ENCODE measurements at regions not wholly inside any gene's neighbourhood (a gene's known extent, or its start where the extent isn't known, plus 50 kb on each side); places are given as distances from the start of the nearest gene placed in this dataset.

DNA sequence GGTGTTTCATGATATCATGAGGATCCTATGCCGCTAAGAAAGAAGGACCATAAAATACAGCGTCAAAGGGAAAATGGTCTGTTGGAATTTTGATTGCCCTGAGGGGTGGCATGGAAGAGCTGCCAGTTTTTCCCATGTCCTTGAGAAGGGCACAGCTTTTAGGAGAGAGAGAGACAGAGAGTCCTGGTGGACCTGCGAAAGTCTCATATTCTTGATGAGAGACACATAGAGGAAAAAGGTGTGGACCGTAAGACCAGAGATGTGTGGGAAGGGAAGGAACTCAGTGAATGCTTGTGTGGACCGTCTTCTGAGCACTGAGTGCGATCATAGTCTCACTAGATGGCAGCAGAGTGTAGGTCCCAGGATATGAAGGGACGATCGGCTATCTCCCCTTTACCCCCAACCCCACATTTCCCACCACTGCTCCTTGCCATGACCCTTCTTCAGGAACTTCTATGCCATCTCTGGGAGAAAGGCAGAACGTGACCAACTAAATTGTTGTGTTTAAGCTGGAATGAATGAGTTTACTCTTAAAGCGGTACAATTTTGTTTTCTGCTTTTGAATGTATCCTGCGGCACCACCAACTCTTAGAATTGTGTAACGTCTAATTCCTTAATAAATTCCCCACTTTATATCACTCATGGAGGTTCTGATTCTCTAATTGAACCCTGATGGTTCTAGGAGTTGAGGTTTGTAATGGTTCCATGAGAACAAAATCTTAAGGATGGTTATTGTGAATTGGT, 117.7 kb downstream of the CTH start:
- no peak overlapping the region for H3K27ac Mint-ChIP-seq
- peaks cover 27% of the 10 kb centered on the region for H3K27me3 Mint-ChIP-seq (ENCODE audit: low read depth)
- H3K36me3 Mint-ChIP-seq (ENCODE audit: low read depth): no peaks in the 10 kb centered on the region
- peaks cover 6% of the 10 kb centered on the region for H3K4me1 Mint-ChIP-seq (ENCODE audit: low read depth)
- intact Hi-C loops (cut with micrococcal nuclease): loop anchor here (1.0 kb wide), 1 partner anchor 522 kb away; no protein-coding TSS in a partner anchor
- no peak for DNase-seq (ENCODE audit: low spot score)
- H3K9me3 Mint-ChIP-seq: no peaks in the 10 kb centered on the region
- H3K4me3 Mint-ChIP-seq (ENCODE audit: low read depth): no peak overlapping the region

DNA sequence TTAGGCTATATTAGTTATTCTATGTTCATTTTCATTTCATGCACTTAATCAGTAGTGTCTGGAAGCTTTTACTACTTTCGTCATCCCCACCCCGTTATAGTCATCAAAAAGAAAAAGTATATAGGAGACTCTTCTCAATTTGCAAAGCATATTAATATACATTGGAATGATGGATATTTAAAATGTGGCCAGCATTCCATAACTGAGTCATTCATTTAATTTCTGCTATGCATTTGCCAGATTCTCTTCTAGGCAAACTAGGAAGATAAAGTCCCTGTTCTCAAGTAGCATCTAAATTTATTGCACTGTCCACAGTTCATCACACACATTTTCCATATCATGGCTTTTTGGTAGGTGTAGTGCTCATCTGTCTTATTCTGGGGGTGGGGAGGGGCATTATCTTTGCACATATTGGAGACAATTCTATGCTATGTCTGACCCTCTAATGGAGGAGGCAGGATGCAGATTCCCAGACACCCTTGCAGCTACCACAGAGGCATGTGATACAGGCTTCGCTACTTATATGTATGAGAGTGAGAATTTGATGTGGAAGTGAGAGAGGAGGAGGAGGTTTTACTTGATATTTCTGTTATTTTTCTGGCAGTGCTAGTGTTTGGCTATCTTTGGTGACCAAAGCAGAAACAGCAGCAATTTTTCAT, 125.8 kb downstream of the CTH start:
- intact Hi-C loops (cut with micrococcal nuclease): no loop called here
- Mint-ChIP-seq H3K4me1 (ENCODE audit: low read depth) (no peaks in the 10 kb centered on the region), H3K9me3 (no peaks in the 10 kb centered on the region), H3K36me3 (ENCODE audit: low read depth) (no peaks in the 10 kb centered on the region), H3K27ac (no peak overlapping the region), H3K4me3 (ENCODE audit: low read depth) (no peak overlapping the region), H3K27me3 (ENCODE audit: low read depth) (peaks cover 17% of the 10 kb centered on the region)
- DNase-seq (ENCODE audit: low spot score): no peak

DNA sequence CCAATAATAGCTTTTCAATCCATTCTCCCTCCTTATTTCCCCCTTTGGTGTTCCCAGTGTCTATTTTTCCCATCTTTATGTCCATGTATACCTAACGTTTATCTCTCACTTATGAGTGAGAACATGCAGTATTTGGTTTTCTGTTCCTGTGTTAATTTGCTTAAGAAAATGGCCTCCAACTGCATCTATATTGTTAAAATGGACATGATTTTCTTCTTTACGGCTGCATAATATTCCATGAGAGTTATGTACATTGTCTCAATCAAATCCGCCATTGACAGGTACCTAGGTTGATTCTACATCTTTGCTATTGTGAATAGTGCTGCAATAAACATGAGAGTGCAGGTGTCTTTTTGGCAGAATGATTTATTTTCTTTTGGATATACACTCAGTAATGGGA, 126.7 kb downstream of the CTH start:
- intact Hi-C loops (cut with micrococcal nuclease): no loop called here
- no peaks in the 10 kb centered on the region for H3K9me3 Mint-ChIP-seq
- H3K27ac Mint-ChIP-seq: no peak overlapping the region
- H3K4me1 Mint-ChIP-seq (ENCODE audit: low read depth): no peaks in the 10 kb centered on the region
- no peak overlapping the region for H3K4me3 Mint-ChIP-seq (ENCODE audit: low read depth)
- no peak for DNase-seq (ENCODE audit: low spot score)
- no peaks in the 10 kb centered on the region for H3K36me3 Mint-ChIP-seq (ENCODE audit: low read depth)
- H3K27me3 Mint-ChIP-seq (ENCODE audit: low read depth): peaks cover 19% of the 10 kb centered on the region

DNA sequence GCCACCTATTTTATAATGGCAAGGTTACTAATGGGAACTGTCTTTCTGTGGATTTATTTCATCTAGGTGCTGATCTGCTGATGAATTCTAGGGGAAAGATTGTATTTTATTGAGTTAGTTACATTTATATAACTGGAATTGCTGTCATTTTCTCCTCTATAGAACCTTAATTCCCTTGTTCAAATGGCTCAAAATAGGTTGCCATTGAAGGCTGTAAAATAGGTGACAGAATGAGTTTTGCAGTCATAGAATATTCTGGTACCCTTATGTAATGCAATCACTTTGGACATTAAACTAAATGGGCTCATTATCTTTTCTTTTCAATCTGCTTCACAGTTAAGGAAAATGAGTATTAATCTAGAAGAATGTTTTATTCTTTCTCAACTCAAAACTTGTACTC, 131.0 kb downstream of the CTH start:
- intact Hi-C loops (cut with micrococcal nuclease): no loop called here
- no peaks in the 10 kb centered on the region for H3K9me3 Mint-ChIP-seq
- no peaks in the 10 kb centered on the region for H3K36me3 Mint-ChIP-seq (ENCODE audit: low read depth)
- no peak overlapping the region for H3K4me3 Mint-ChIP-seq (ENCODE audit: low read depth)
- H3K27me3 Mint-ChIP-seq (ENCODE audit: low read depth): peaks cover 8% of the 10 kb centered on the region
- H3K4me1 Mint-ChIP-seq (ENCODE audit: low read depth): no peaks in the 10 kb centered on the region
- DNase-seq (ENCODE audit: low spot score): no peak
- no peak overlapping the region for H3K27ac Mint-ChIP-seq

- Mint-ChIP-seq H3K27me3 (ENCODE audit: low read depth) (peaks cover 5% of the 10 kb centered on the region), H3K36me3 (ENCODE audit: low read depth) (no peaks in the 10 kb centered on the region), H3K27ac (no peak overlapping the region), H3K4me1 (ENCODE audit: low read depth) (no peaks in the 10 kb centered on the region), H3K4me3 (ENCODE audit: low read depth) (no peak overlapping the region), H3K9me3 (no peaks in the 10 kb centered on the region)
- intact Hi-C loops (cut with micrococcal nuclease): no loop called here
- no peak for DNase-seq (ENCODE audit: low spot score)
These were observed 131.8 kb downstream of the CTH start for GRCh38 chr1:70542856-70543255.

DNA sequence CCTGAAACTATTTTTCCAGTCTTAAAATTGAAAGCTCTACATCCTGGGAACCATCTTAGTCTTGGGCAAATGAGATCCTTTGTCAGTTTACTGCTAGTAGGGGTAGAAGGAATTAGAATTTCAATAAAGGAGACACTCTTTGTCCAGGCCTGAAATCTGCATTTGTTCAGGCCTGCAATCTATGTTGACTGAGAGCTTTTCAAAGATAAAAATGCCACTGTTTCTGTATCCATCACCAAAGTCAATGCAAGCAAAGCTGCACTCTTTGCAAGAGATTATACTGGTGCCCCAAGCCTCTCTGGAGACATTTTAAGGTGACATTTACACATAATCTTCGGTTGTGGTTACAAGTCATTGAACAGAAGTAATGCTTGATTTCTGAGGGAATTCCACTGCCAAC, 135.7 kb downstream of the CTH start:
- Mint-ChIP-seq H3K4me1 (ENCODE audit: low read depth) (no peaks in the 10 kb centered on the region), H3K9me3 (no peaks in the 10 kb centered on the region), H3K36me3 (ENCODE audit: low read depth) (no peaks in the 10 kb centered on the region), H3K4me3 (ENCODE audit: low read depth) (no peak overlapping the region), H3K27ac (no peak overlapping the region), H3K27me3 (ENCODE audit: low read depth) (peaks cover 10% of the 10 kb centered on the region)
- DNase-seq (ENCODE audit: low spot score): no peak
- intact Hi-C loops (cut with micrococcal nuclease): no loop called here

- no peak for DNase-seq (ENCODE audit: low spot score)
- peaks cover 9% of the 10 kb centered on the region for H3K27me3 Mint-ChIP-seq (ENCODE audit: low read depth)
- no peaks in the 10 kb centered on the region for H3K4me1 Mint-ChIP-seq (ENCODE audit: low read depth)
- H3K4me3 Mint-ChIP-seq (ENCODE audit: low read depth): no peak overlapping the region
- H3K36me3 Mint-ChIP-seq (ENCODE audit: low read depth): no peaks in the 10 kb centered on the region
- no peak overlapping the region for H3K27ac Mint-ChIP-seq
- intact Hi-C loops (cut with micrococcal nuclease): no loop called here
- no peaks in the 10 kb centered on the region for H3K9me3 Mint-ChIP-seq
These were observed 141.8 kb downstream of the CTH start for GRCh38 chr1:70552662-70553566.

- intact Hi-C loops (cut with micrococcal nuclease): no loop called here
- Mint-ChIP-seq H3K27me3 (ENCODE audit: low read depth) (peaks cover 9% of the 10 kb centered on the region), H3K4me1 (ENCODE audit: low read depth) (no peaks in the 10 kb centered on the region), H3K27ac (no peak overlapping the region), H3K9me3 (no peaks in the 10 kb centered on the region), H3K36me3 (ENCODE audit: low read depth) (no peaks in the 10 kb centered on the region), H3K4me3 (ENCODE audit: low read depth) (no peak overlapping the region)
- DNase-seq (ENCODE audit: low spot score): no peak
These were observed 142.5 kb downstream of the CTH start for GRCh38 chr1:70553567-70553956.

DNA sequence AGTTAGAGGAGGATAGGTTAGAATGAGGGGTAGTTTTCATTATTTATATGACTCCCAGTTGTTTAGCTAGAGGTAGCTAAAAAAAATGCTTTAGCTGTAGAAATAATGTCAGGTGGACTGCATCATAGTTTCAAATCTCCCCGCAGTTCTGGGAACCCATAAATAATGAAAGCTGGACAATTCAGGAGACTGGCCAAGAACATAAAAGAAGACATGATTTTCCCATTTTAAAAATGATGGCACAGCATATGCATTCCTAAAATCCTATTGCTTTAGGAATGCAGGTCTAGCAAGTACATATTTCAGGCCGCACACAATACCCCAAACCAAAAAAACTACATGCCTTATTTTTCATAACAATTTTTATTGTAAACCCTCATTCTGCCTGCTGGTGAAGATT, 143.3 kb downstream of the CTH start:
- no peaks in the 10 kb centered on the region for H3K4me1 Mint-ChIP-seq (ENCODE audit: low read depth)
- DNase-seq (ENCODE audit: low spot score): no peak
- intact Hi-C loops (cut with micrococcal nuclease): no loop called here
- no peaks in the 10 kb centered on the region for H3K36me3 Mint-ChIP-seq (ENCODE audit: low read depth)
- no peak overlapping the region for H3K27ac Mint-ChIP-seq
- peaks cover 9% of the 10 kb centered on the region for H3K27me3 Mint-ChIP-seq (ENCODE audit: low read depth)
- no peak overlapping the region for H3K4me3 Mint-ChIP-seq (ENCODE audit: low read depth)
- H3K9me3 Mint-ChIP-seq: no peaks in the 10 kb centered on the region

DNA sequence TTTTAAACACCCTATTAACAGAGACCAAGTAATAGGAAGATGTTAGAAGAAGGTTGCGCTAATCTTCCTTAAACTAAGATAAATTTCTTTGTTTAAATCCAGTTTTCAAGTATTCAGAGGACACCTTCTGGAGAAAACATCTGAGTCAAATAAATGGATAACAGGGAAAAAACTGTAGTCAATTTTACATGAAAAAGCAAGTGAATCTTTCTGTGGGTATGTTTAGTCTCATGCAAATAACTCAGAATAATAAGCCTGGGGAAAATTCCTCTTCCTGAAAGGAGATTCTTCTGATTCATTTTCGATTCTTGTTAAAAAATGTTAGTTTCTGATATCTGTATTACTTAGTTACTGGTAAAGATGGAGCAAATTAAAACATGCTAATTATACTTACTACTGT, 145.5 kb downstream of the CTH start:
- Mint-ChIP-seq H3K27me3 (ENCODE audit: low read depth) (no peaks in the 10 kb centered on the region), H3K36me3 (ENCODE audit: low read depth) (no peaks in the 10 kb centered on the region), H3K9me3 (no peaks in the 10 kb centered on the region), H3K4me3 (ENCODE audit: low read depth) (no peak overlapping the region), H3K4me1 (ENCODE audit: low read depth) (no peaks in the 10 kb centered on the region), H3K27ac (no peak overlapping the region)
- no peak for DNase-seq (ENCODE audit: low spot score)
- intact Hi-C loops (cut with micrococcal nuclease): no loop called here

DNA sequence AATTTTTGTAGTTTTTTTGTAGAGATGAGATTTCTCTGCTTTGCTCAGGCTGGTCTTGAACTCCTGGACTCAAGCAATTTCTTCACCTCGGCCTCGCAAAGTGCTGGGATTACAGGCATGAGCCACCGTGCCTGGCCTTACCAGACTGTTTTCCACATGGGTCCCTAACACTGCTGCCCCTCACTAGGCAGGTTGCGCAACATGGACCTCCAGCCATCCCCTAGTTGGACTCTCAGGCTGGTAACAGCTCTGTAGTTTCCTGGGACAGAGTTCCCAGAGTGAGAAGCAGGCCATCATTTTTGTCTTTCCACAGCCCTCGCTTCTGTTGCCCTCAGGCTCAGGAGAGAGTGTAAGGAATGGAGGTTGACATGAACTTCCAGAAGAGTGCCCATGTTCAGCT, 156.1 kb downstream of the CTH start:
- Mint-ChIP-seq H3K27me3 (ENCODE audit: low read depth) (peaks cover 2% of the 10 kb centered on the region), H3K4me3 (ENCODE audit: low read depth) (no peak overlapping the region), H3K27ac (no peak overlapping the region), H3K36me3 (ENCODE audit: low read depth) (no peaks in the 10 kb centered on the region), H3K4me1 (ENCODE audit: low read depth) (no peaks in the 10 kb centered on the region), H3K9me3 (no peaks in the 10 kb centered on the region)
- intact Hi-C loops (cut with micrococcal nuclease): no loop called here
- no peak for DNase-seq (ENCODE audit: low spot score)

GRCh38 chr1:70571191-70571590, 160.1 kb downstream of the CTH start:
- H3K4me3 Mint-ChIP-seq (ENCODE audit: low read depth): no peak overlapping the region
- no peaks in the 10 kb centered on the region for H3K4me1 Mint-ChIP-seq (ENCODE audit: low read depth)
- no peaks in the 10 kb centered on the region for H3K36me3 Mint-ChIP-seq (ENCODE audit: low read depth)
- H3K9me3 Mint-ChIP-seq: no peaks in the 10 kb centered on the region
- no peak overlapping the region for H3K27ac Mint-ChIP-seq
- H3K27me3 Mint-ChIP-seq (ENCODE audit: low read depth): no peaks in the 10 kb centered on the region
- intact Hi-C loops (cut with micrococcal nuclease): no loop called here
- DNase-seq (ENCODE audit: low spot score): no peak

DNA sequence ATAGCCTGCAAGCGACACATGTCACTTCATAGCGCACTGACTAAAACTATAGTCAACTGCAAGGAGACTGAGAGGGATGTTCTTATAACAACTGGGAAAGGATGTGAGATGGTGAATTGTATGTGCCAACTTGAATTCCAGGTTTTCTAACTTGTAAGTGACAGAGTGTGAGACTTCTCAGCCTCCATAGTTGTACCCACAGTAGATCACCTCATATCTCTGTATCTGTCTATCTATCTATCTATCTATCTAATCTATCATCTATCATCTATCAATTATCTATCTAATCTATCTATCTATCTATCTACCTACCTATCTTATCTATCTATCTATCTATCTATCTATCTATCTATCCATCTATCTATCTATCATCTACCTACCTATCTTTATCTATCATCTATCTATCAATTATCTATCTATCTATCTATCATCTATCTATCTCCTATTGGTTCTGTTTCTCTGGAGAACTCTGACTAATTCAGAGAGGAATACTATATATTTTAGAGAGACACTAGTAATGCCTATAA, 162.3 kb downstream of the CTH start:
- H3K4me1 Mint-ChIP-seq (ENCODE audit: low read depth): no peaks in the 10 kb centered on the region
- H3K4me3 Mint-ChIP-seq (ENCODE audit: low read depth): no peak overlapping the region

More for the DNA sequence above, 162.3 kb downstream of the CTH start:
- Mint-ChIP-seq H3K36me3 (ENCODE audit: low read depth) (no peaks in the 10 kb centered on the region), H3K27me3 (ENCODE audit: low read depth) (no peaks in the 10 kb centered on the region), H3K9me3 (no peaks in the 10 kb centered on the region), H3K27ac (no peak overlapping the region)
- no peak for DNase-seq (ENCODE audit: low spot score)
- intact Hi-C loops (cut with micrococcal nuclease): no loop called here
